Neural cell (in vitro differentiated cells): ENCODE measurements at regions not wholly inside any gene's neighbourhood (a gene's known extent, or its start where the extent isn't known, plus 50 kb on each side); places are given as distances from the start of the nearest gene placed in this dataset.

Source experiments
- CTCF ChIP-seq: fragments of 450-650 bp; IDR thresholded peaks from 2 replicates; pipeline ENCODE4 v1.5.1; 2014; ENCODE audit warnings: antibody characterized with exemption, mild to moderate bottlenecking, moderate library complexity; ENCODE audit not compliant: poor library complexity, severe bottlenecking
- POLR2AphosphoS5 ChIP-seq: IDR thresholded peaks from 2 replicates; pipeline ENCODE4 v1.6.1; 2012
- SMC3 ChIP-seq: fragments of 450-650 bp; conservative IDR thresholded peaks from 2 replicates; pipeline ENCODE4 v1.6.1; 2014; ENCODE audit warnings: antibody characterized with exemption, mild to moderate bottlenecking, moderate library complexity; ENCODE audit not compliant: poor library complexity
- TAF1 ChIP-seq: IDR thresholded peaks from 2 replicates; pipeline ENCODE4 v1.6.1; 2012; ENCODE audit warnings: low read depth

- no peak for TF ChIP-seq POLR2AphosphoS5
- no peak for TF ChIP-seq TAF1
- TF ChIP-seq CTCF = no peak
- no peak for TF ChIP-seq SMC3
Measured at GRCh38 chr16:5446623-5447240, 349.1 kb upstream of the EEF2KMT start.
